ENCODE measurements at regions not wholly inside any gene's neighbourhood (a gene's known extent, or its start where the extent isn't known, plus 50 kb on each side); places are given as distances from the start of the nearest gene placed in this dataset.
"Not testable (repeated sequence)": the region's sequence is repeated elsewhere in the genome, so short reads cannot be mapped to it uniquely, and the experiment has no call there.

DNA sequence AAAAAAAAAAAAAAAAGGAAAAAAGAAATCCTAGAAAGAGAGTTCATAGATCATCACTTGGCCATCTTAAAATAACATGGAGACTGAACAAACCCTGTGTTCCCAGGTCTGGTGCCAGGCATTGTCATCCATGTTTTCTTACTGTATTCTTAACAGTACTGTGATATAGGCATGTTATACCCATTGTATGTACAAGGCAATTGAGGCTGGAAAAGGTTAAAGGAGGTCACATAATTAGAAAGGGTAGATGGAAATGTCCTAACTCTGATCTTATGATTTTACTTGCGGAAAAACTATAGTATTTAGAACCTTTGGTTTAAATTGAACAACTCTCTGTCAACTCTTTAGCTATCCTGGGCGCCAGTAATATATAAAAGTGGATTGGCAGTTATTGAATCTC, 478.2 kb upstream of the RGS6 start:
- ChIA-PET CTCF (no interaction called here), POLR2A (no interaction called here)
- ATAC-seq (no peak), DNase-seq (ENCODE audit: low spot score) (no peak)
- Mint-ChIP-seq H3K36me3 (peaks cover 15% of the 10 kb centered on the region), H3K27me3 (ENCODE audit: low read depth) (no peaks in the 10 kb centered on the region), H3K4me1 (peaks cover 4% of the 10 kb centered on the region), H3K27ac (no peak overlapping the region), H3K4me3 (no peak overlapping the region), H3K9me3 (peaks cover 19% of the 10 kb centered on the region)
- TF ChIP-seq GTF2I (CRISPR knock-in tag; conservative IDR thresholded peaks at IDR 0.05), result no peak
- TF ChIP-seq CBFB (CRISPR knock-in tag; IDR thresholded peaks at IDR 0.05; ENCODE audit: low read depth), result no peak

DNA sequence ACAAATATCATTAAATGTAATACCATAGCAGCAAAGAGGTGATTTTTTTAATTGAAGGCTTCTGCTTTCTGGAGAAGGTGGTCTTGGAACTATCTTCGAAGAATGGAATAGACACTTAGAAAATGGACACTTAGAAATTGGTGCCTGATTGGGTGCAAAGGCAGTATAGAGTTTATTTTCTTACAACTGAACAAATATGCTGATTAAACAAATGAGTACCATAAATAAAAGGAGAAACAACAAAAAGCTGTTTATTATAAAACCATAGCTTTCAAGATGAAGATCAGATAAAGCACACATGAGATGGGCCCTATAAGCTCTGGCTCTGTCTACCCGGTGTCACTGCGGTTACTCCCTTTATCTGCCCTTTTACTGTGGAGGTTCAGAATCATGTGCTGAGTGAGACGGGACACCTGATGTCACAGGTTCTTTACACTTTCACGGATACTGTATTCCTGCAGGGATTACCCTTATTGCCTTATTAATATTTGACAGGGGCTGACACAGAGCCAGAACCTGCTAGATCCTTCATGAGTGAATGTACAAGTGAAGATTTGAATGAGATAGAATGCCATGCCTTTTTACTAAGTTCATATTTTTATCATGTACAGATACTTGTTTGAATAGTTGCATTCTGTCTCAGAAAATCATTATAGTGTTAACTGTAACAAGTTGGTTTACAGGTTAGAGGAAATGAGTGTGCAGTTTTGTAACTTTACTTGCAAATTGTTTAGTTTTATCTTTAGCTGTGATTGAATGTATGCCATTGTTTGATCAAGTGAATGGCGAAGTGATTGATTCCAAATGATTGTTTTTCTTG, 477.5 kb upstream of the RGS6 start:
- DNase-seq (ENCODE audit: low spot score) (no peak), ATAC-seq (no peak)
- ChIA-PET CTCF (no interaction called here), POLR2A (no interaction called here)
- Mint-ChIP-seq H3K4me3 (no peak overlapping the region), H3K9me3 (peaks cover 19% of the 10 kb centered on the region), H3K36me3 (peaks cover 15% of the 10 kb centered on the region), H3K27ac (0 out of 2 replicates have a peak overlapping the region, but pooled peaks have one; percentile 28), H3K27me3 (ENCODE audit: low read depth) (no peaks in the 10 kb centered on the region), H3K4me1 (no peaks in the 10 kb centered on the region)
- TF ChIP-seq SMAD4 (CRISPR knock-in tag; IDR thresholded peaks at IDR 0.05) (no peak), FOXK1 (CRISPR knock-in tag; IDR thresholded peaks at IDR 0.05) (no peak), PRRX2 (CRISPR knock-in tag; IDR thresholded peaks at IDR 0.05) (no peak), NR1H2 (CRISPR knock-in tag; IDR thresholded peaks at IDR 0.05) (no peak), OVOL2 (CRISPR knock-in tag; IDR thresholded peaks at IDR 0.05; ENCODE audit: borderline replicate concordance) (no peak), TEAD4 (CRISPR knock-in tag; IDR thresholded peaks at IDR 0.05) (no peak), ZNF416 (CRISPR knock-in tag; IDR thresholded peaks at IDR 0.05) (no peak), ATF3 (CRISPR knock-in tag; conservative IDR thresholded peaks at IDR 0.05) (no peak), TCF7 (CRISPR knock-in tag; IDR thresholded peaks at IDR 0.05; ENCODE audit: low read depth) (no peak)
- TF ChIP-seq, protein P1, sequence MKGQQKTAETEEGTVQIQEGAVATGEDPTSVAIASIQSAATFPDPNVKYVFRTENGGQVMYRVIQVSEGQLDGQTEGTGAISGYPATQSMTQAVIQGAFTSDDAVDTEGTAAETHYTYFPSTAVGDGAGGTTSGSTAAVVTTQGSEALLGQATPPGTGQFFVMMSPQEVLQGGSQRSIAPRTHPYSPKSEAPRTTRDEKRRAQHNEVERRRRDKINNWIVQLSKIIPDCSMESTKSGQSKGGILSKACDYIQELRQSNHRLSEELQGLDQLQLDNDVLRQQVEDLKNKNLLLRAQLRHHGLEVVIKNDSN (CRISPR knock-in tag; IDR thresholded peaks at IDR 0.05), result no peak
- TF ChIP-seq, protein P2, sequence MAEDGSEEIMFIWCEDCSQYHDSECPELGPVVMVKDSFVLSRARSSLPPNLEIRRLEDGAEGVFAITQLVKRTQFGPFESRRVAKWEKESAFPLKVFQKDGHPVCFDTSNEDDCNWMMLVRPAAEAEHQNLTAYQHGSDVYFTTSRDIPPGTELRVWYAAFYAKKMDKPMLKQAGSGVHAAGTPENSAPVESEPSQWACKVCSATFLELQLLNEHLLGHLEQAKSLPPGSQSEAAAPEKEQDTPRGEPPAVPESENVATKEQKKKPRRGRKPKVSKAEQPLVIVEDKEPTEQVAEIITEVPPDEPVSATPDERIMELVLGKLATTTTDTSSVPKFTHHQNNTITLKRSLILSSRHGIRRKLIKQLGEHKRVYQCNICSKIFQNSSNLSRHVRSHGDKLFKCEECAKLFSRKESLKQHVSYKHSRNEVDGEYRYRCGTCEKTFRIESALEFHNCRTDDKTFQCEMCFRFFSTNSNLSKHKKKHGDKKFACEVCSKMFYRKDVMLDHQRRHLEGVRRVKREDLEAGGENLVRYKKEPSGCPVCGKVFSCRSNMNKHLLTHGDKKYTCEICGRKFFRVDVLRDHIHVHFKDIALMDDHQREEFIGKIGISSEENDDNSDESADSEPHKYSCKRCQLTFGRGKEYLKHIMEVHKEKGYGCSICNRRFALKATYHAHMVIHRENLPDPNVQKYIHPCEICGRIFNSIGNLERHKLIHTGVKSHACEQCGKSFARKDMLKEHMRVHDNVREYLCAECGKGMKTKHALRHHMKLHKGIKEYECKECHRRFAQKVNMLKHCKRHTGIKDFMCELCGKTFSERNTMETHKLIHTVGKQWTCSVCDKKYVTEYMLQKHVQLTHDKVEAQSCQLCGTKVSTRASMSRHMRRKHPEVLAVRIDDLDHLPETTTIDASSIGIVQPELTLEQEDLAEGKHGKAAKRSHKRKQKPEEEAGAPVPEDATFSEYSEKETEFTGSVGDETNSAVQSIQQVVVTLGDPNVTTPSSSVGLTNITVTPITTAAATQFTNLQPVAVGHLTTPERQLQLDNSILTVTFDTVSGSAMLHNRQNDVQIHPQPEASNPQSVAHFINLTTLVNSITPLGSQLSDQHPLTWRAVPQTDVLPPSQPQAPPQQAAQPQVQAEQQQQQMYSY (CRISPR knock-in tag; IDR thresholded peaks at IDR 0.05), result no peak

- Mint-ChIP-seq H3K4me1 (peaks cover under 1% of the 10 kb centered on the region; the same call in 1 of the 2 replicates), H3K36me3 (peaks cover 26% of the 10 kb centered on the region), H3K27ac (no peak overlapping the region), H3K9me3 (peaks cover 25% of the 10 kb centered on the region), H3K27me3 (ENCODE audit: low read depth) (no peaks in the 10 kb centered on the region), H3K4me3 (no peak overlapping the region)
- TF ChIP-seq, protein P3, sequence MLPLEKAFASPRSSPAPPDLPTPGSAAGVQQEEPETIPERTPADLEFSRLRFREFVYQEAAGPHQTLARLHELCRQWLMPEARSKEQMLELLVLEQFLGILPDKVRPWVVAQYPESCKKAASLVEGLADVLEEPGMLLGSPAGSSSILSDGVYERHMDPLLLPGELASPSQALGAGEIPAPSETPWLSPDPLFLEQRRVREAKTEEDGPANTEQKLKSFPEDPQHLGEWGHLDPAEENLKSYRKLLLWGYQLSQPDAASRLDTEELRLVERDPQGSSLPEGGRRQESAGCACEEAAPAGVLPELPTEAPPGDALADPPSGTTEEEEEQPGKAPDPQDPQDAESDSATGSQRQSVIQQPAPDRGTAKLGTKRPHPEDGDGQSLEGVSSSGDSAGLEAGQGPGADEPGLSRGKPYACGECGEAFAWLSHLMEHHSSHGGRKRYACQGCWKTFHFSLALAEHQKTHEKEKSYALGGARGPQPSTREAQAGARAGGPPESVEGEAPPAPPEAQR (CRISPR knock-in tag; IDR thresholded peaks at IDR 0.05), result no peak
- TF ChIP-seq NR3C1 (CRISPR knock-in tag; conservative IDR thresholded peaks at IDR 0.05; ENCODE audit: low read depth), result no peak
- TF ChIP-seq MXD4 (CRISPR knock-in tag; IDR thresholded peaks at IDR 0.05; ENCODE audit: borderline replicate concordance), result no peak
- TF ChIP-seq, protein P4, sequence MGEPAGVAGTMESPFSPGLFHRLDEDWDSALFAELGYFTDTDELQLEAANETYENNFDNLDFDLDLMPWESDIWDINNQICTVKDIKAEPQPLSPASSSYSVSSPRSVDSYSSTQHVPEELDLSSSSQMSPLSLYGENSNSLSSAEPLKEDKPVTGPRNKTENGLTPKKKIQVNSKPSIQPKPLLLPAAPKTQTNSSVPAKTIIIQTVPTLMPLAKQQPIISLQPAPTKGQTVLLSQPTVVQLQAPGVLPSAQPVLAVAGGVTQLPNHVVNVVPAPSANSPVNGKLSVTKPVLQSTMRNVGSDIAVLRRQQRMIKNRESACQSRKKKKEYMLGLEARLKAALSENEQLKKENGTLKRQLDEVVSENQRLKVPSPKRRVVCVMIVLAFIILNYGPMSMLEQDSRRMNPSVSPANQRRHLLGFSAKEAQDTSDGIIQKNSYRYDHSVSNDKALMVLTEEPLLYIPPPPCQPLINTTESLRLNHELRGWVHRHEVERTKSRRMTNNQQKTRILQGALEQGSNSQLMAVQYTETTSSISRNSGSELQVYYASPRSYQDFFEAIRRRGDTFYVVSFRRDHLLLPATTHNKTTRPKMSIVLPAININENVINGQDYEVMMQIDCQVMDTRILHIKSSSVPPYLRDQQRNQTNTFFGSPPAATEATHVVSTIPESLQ (CRISPR knock-in tag; IDR thresholded peaks at IDR 0.05), result no peak
- no peak for TF ChIP-seq JUN (CRISPR knock-in tag; IDR thresholded peaks at IDR 0.05)
- ChIA-PET POLR2A (no interaction called here), CTCF (no interaction called here)
- DNase-seq (ENCODE audit: low spot score) (no peak), ATAC-seq (no peak)
Measured at GRCh38 chr14:71460091-71460490, 472.1 kb upstream of the RGS6 start.

GRCh38 chr14:71461617-71462016, 470.6 kb upstream of the RGS6 start:
- Mint-ChIP-seq H3K9me3 (peaks cover 28% of the 10 kb centered on the region), H3K36me3 (peaks cover 26% of the 10 kb centered on the region)
- H3K4me3 Mint-ChIP-seq; POLR2A ChIA-PET; H3K27ac Mint-ChIP-seq; H3K4me1 Mint-ChIP-seq; H3K27me3 Mint-ChIP-seq (ENCODE audit: low read depth); ATAC-seq; DNase-seq (ENCODE audit: low spot score); CTCF ChIA-PET: not testable (repeated sequence)

Measured in WTC11 (cell line).